Activated CD8-positive, alpha-beta memory T cell treated with anti-CD3 and anti-CD28 coated beads, Interleukin-2, amount 50 U/mL, for 4 hours (primary cell): ENCODE measurements at regions not wholly inside any gene's neighbourhood (a gene's known extent, or its start where the extent isn't known, plus 50 kb on each side); places are given as distances from the start of the nearest gene placed in this dataset.

Source experiments
- DNase-seq: peaks from one replicate; pipeline ENCODE4 v3.0.0-alpha.2; 2020

DNA sequence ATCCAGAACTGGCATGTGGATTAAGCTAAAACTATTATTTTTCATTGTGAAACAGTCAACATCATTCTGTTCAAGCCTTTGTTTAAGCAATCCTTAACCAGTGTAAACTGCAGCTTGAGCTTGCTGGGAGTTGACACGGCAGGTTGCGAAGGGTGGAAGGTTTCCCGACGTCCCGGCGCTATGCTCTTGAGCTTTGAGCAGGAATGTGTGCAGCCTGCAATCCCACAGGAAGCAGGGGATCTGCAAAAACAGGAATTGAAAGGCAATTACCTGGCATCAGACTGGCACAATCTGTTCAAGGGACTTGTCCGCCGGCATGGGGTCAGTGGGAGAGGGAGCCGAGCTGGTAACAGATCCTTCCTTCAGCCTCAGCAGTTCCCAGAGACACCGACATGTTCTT is 586.7 kb upstream of the SGCG start:
- DNase-seq, result no peak

DNA sequence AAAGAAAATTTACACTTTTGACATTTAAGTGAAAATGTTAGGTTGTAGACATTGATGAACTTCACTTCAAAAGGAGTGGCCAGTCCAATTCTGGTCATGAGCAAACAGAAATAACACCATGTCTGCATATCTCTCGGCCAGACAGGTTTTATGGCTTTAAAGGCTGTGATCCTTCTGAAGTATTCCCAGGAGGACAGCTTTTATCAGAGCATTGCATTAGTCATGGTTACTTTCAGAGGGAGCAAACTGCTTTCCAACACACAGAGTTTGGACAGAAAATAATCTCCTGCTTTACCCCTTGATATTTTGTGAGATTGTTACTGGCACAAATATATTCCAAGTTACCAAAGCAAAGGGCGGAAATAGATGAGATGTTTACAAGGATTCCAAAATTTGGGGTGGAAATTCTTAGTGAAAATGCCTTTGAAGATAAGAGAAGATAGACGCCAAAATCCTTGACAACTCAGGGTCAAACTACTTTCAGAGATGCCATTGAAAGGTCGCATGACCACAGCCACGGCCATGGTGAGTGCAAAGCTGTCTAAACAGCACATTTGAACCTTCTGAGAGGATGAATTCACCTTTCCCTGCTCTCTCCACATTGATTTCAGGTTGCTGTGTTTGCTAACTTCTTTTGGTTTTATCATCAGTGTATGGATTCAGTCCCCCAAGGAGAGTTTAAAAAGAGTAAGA is 584.5 kb upstream of the SGCG start:
- DNase-seq, result no peak

DNA sequence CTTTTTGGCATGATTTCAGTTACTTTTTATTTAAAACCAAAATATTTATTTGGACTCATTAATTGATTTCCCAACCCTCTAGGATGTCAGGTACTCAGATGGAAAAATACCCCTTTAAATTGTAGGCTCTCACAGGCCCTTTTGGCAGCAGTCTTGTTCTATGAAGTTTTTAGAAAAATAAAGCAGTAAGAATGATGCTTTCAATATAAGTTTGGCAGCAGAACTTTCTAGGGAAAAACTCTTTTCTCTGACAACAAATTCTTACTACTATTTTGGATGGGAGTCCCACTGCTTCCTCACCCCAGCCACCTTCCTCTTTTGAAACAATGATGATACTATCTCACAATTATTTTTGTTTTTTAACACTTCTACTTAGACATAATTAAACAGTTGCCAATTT is 581.6 kb upstream of the SGCG start:
- no peak for DNase-seq

DNA sequence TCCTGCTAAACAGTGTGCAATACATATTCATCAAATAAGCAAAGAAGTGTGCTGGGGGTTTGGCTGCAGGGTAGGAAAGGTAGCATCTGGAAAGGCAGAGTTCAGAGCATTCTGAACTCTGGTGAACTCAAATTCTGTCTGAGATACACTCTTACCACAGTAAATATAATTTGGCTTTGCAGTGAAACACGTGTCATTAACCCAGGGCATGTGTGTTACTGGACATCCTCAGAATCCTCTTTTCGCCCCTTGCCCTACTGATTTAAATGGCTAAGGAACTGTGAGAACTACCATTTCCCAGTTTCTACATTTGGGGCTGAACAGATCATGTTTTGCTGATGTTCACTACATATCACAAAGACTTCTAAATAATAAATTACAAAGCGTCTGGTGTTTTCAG is 562.8 kb upstream of the SGCG start:
- no peak for DNase-seq

DNA sequence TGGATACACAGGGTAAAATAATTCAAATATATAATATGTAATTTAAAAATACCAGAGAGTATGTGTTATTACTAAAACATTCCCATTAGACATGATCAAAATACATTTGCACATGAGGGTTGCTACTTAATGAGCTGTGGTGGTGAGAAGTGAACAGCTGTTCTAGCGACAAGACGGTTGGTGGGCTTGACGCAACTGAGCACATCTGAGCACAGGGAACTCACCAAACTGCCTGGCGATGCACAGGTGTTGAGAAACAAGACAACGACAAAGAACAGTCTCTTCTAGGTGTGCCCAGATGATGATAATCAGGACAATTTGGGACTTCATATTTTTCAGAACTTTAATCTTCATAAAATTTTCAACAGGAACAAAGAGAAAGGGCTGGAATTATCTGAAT is 555.1 kb upstream of the SGCG start:
- DNase-seq, result no peak

DNA sequence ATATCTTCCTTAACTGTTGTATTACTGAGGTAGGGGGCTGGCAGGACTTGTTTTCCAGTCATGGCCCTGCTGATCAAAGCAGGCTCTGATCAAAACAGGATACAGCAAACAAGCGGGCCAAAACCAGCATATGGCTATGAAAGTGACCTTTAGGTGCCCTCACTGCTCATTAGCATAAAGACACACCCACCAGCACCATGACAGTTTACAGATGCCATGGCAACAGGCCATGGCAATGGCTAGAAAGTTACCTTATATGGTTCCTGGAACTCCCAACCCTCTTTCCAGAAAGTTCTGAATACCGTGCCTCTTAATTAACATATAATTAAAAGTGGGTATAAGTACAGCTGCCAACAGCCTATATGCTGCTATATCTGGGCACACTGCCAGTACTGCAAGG is 551.4 kb upstream of the SGCG start:
- no peak for DNase-seq

DNA sequence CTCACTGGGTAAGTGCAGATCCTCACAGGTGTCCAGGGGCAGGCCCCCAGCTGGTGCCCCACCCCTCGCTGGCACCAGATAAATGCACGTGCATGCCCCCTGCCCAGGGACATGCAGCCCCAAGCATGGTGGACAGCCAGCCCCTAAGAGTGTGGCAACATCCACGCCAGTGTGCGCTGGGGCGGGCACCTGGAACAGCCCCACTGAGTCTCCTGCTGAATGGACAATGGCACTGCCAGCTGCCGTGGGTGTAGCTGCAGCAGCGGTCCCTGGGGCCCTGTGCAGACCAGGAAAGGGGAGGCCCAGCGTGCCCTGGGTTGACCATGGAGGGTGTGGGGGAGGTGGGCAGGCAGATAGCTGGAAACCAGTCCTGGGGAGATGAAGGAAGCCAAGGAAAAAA is 538.7 kb upstream of the SGCG start:
- DNase-seq, result no peak

DNA sequence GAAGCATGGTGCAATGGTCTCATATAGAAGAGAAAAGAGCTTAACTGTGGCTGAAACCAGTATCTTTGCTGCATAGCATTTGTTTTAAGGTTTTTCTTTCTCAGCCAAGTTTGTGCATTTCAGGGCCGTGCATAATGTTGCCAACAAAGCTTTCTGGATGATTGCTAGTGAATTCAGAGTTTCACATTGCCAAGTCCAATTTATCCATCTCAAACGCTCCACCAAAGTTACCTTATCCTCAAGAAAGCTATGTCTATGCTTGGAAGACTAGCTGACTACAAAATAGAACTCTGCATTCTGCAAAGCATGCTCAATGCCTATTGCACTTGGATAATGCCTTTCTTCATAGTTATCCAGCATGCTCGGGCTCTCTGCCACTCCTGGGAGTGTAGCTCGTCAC is 535.8 kb upstream of the SGCG start:
- no peak for DNase-seq

DNA sequence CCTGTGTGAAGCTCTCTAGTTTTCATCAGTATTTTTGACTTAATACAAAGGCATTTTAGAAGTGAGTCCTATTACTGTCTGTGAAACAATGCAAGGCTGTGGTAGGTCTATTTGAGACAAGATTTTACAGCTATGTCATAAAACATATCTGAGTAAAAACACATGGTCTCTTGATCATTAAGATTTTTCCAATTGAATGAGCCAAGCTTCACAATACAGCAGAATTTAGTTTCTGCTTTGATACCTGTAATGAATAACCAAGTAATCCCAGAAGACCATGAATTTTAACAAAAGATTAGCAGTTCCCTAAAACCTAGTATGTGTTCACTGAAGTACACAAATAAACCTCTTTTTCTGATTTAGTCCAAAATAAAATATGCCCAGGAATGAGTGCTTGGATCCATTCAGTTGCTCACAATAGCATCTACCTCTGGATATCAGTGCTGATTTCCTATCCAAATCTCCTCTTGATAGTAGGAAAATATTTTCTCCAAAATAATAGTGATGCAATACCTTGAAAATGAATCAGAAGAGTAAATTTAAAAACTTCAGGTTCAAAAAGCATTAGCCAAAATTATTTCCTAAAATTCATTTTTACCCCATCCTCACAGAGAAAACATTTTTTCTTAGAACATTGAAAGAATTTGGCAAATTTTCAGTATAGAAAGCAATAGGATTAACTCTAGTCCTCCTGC is 533.5 kb upstream of the SGCG start:
- no peak for DNase-seq

DNA sequence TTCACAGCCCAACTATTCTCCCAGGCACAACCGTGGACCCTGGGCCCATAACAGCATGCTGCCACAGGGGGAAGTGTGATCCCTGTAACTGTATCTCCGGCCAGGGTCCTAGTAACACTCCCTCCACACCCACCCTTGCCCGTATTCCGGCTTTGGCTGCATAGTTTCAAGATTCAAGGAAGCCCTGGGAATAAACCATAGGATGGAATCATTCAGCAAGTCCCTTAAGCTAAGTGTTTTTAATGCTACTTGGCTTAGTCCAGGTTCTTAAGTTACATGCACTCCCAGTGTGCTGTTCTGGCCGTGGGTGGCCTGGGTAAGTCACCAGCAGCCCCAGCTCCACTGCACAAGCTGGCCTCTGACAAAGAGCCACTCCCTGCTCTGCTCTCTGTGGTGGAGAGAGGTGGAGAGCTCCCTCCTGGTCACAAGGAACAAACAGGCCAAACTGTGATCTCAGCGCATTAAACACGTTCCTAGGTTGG is 532.4 kb upstream of the SGCG start:
- no peak for DNase-seq

DNA sequence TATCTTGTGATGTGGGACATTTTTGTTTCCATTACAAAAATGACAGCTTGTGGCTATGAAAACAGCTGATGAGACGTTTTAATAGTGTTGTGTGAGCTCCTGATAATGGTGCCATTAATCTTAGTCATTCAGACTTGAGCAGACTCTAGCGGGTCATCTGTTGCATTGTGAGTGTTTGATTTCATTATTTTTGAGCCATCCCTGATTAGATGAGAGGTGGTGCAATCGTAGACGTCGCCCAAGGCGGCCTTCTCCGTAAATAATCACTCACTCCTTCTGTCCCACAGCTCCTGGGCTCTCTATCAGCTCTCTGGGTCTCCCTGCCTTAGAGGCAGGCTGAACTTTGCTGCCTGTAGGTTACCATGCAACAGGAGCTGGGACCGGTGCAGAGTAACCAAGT is 528.0 kb upstream of the SGCG start:
- DNase-seq, result no peak

DNA sequence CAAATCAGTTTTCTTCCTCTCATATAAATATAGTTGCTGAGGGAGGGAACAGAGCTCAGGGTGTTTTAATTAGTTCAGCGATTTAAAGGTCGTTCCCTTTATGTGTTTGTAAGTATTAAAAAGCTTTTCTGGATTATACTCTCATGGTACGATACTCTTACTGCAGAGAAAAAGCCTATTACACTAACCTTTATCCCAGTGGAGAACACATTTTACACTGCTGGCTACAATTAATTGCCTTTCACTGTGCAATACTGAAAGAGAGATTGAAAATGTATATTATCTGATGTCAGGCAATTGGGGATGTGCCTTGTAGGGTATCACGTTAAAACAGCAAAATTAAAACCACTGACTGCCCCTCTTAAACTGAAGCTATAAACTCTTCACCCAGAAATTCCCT is 526.9 kb upstream of the SGCG start:
- DNase-seq, result no peak

DNA sequence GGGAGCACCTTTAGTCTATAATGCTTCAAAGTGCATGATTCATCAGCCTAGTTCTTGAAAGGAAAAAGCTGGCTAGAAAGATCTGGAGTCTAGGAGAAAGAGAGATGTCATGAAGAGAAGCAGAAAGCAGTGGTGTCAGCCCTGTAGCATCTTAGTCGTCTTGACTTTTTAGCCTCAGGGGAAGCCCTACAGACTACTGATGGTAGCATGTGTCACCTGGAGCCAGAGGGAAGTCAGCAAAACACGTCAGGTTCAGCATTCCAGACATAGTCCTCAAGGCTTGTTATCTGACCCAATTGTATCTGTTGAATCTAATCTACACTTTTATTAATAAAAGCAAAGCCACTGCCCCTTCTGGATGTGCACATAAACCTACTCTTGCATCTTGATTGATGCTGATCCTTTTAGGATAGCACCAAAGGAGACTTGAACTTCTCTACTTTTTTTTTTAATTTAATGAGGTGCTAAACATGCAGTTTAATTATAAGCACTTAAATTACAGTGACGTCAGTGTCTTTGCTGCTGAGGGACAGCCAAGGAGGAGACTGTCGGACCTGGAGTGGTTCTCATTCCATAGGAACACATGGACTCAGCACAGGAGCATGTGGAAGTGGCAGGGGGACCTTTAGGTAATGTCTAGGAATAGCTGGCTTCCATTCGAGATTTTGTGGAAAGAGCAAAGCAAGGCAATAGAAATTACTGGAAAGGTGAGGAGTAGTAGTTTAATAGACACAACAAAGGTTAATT is 525.5 kb upstream of the SGCG start:
- DNase-seq, result no peak

DNA sequence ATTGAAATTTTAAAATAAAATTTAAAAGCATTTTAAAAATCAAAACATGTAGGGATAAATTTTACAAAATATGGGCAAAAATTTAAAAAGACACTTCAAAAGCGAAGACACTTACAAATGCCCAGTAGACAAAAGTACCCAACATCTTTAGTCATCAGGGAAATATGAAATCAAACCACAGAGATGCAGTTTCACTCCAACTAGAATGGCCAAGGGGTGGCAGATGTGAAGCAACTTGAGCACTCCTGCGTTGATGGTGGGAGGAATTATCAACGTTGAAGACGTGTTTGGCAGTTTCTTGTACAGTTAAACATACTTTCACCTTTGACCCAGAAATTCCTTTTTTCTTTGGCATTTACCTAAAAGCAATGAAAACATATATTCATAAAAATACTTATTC is 518.0 kb upstream of the SGCG start:
- DNase-seq, result no peak

DNA sequence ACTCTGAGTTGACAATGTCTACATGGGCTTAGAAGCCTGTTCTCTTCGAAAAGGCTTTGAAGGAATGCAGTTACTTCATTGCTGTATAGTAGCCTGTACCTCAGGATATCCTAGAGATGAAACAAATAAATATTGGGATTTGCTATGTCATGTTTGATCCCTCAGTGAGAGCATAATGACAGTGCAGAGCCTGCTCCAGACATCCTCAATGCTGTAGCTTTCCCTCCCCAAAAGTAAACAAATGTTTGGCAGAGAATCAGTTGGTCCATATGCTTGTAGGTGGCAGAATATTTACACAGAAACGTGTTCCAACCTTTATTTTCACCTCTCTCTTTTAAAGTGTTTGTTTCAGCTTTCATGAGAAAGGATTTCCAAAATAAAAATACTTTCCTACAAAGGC is 515.3 kb upstream of the SGCG start:
- DNase-seq, result no peak

DNA sequence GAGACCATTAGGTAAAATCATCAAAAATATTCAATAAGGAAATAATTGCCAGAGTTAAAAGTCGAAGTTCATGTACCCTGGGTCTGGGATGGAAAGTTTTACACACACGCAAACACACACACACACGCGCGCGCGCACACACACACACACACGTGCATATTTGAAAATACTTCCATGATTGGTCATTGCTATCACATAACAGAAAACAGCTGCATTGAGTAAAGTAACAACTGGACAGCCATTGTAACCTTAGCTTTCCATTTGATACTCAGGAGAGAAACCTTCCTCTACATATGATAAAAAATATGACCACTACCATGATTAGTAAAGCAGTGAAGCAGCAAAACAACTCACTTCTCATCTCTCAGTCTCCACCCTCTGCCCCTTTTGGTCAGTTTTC is 490.0 kb upstream of the SGCG start:
- no peak for DNase-seq

DNA sequence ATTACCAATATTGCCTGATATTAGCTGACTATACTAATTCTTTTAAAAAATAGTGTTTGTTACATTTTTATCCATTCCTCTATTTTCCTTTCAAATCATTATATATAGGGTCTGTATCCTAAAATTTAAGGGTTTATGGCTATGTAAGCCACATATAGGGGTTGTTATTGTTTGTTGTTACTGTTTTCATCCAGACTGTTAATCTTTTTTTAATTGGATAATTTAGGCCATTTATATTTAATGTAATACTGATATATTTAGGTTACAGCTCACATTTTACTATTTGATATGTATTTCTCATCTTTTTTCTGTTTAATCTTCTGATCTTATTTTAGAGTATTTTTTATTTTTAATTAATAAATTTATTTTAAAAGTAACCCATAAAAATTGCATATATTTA is 487.1 kb upstream of the SGCG start:
- no peak for DNase-seq

DNA sequence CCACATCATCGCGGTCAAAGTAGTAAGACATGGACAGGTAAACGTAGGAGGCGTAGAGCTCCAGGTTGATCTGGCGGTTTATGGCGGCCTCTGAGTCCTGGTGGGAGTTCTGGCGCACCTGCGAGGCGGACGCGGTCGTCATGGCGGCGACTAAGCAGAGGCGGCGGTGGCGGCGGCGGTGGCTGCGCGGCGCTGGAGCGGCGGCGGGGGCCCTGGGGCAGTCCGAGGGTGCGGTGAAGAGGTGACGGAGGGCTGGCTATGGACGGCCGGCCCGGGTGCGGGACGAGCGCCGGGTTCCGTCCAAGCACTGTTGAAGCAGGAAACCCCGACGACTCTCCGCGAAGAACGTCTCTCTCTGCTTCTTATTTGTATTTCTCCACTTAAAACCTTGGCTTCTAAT is 484.3 kb upstream of the SGCG start:
- no peak for DNase-seq

DNA sequence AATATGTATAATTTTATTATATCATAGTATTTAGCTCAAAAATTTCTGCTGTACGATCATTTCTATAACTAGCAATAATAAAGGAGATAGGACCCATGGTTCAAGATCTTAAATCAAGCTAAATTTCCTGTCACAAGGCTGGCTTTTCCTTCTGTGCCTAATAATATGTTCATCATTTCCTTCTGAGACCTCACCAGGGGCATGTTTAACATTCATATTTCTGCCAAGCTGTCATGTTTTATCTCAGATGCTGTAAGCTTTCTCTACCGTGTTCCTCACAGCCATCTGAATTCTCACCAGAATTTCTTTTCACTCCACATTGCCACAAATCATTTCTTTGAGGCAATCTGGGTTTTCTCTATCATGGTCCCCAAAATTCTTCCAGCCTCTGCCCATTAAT is 482.3 kb upstream of the SGCG start:
- DNase-seq, result no peak

DNA sequence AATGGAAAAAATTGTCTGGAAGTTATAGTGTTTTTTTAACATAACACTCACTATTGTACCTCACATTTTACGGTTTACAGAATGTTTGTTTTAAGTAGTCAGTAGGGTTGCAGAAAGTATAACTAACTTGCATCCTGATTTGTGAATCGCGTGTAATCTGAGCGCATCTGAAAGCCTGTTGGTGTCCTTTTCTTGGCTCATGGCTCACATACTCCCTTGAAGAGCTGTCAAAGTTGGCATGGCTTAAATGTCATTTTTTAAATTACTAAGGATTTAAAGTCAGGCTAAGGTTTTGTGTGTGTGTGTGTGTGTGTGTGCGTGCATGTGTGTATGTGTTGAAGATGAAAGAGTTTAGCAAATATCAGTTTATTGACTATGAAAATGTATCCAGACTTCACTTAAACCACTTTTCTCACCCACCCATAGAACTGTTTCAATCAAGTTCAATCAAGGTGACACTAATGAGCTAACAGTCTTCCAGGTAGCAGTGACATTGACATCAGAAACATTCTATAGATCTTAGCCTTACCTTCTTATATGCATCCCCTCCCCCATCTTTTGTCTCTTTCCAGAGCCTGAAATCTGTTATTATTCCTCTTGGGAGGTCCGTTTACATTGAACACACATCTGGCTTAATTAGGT is 480.4 kb upstream of the SGCG start:
- DNase-seq, result no peak

DNA sequence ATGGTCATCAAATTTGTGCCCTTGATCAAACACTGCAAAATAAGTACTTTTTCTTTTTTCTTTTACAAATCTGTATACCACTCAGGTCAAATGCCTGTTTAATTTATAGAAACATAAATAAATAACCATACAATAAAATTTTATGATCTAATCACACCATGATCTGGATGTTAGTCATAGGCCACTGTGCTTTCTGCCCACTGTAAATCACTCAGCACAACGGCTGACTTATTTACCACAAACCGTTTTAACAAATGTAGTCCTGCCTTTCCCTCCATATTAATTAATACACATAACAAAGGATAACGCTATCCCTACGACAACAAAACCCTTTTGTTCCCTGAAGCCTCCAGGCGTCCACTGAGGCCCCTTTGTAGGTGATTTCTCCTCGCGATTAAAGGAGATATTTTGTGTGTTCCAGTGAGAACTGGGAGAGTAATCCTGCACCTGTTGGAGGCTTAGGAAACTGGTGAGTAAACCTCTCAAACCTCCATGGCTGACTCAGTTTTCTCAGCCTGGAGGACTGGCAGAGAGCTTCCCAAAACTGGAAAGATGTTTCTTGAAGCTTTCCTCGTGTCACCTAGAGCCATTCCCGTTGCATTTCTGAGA is 477.1 kb upstream of the SGCG start:
- DNase-seq, result no peak

DNA sequence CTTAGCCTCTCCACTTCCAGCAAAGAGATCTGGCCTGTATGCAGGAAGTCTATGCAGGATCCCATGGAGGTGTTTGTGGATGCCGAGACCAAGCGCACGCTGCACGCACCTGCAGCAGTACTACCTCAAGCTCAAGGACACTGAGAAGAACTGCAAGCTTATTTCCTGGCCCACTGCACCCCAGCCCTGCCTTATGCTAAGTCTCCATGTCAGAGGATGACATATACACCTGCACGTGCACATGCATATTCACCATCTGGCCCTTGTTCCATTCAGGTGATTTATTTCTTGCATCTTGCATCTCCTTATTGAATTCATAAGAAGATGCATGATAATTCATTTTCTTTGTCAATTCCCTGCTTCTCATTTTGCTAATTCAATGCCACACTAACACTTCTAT is 472.8 kb upstream of the SGCG start:
- no peak for DNase-seq

DNA sequence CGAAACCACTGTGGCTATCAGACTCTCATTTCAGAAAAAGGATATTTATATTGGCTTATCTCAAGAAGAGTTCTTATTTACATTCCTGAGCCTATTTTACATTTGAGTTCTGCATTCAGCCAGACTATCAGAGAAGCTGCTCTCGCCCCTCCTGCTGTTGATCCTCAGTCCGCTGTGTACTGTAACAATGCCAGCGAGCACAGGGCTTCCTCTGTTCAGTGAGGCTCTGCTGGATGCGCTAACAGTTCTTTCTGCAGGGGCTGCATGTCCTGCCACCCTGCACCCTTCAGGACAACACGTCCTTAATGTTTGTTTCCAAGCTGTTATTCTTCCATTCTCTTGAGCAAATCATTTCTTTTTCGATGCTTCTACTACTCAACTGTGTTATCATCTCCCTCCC is 463.7 kb upstream of the SGCG start:
- DNase-seq, result no peak
